ENCODE measurements at regions not wholly inside any gene's neighbourhood (a gene's known extent, or its start where the extent isn't known, plus 50 kb on each side); places are given as distances from the start of the nearest gene placed in this dataset.
"Not testable (repeated sequence)": the region's sequence is repeated elsewhere in the genome, so short reads cannot be mapped to it uniquely, and the experiment has no call there.

- POLR2A ChIA-PET = no interaction called here
- CTCF ChIA-PET = no interaction called here
- H3K4me3 ChIP-seq (ENCODE audit: low read depth, low read length) = no peak overlapping the region
- no peak for TF ChIP-seq CTCF (IDR thresholded peaks at IDR 0.05; ENCODE audit: insufficient read depth, low read length, missing control alignments)
- no peak for DNase-seq (ENCODE audit: low read depth, low spot score)
These were observed 394.7 kb downstream of the THBS2 start for GRCh38 chr6:168858926-168859325.

GRCh38 chr6:168856914-168857313 lies 396.7 kb downstream of the THBS2 start:
- H3K4me3 ChIP-seq (ENCODE audit: low read depth, low read length) = no peak overlapping the region
- CTCF ChIA-PET = no interaction called here
- POLR2A ChIA-PET = no interaction called here
- no peak for DNase-seq (ENCODE audit: low read depth, low spot score)
- no peak for TF ChIP-seq CTCF (IDR thresholded peaks at IDR 0.05; ENCODE audit: insufficient read depth, low read length, missing control alignments)

GRCh38 chr6:168852376-168852884 lies 401.2 kb downstream of the THBS2 start:
- POLR2A ChIA-PET = no interaction called here
- H3K4me3 ChIP-seq (ENCODE audit: low read depth, low read length) = peak overlapping the region; percentile 48
- CTCF ChIA-PET = interaction anchor here (1.1 kb wide), 1 partner anchor 29 kb away, joined by 3 read pairs; no protein-coding TSS in a partner anchor
- DNase-seq (ENCODE audit: low read depth, low spot score) = no peak
- TF ChIP-seq CTCF (IDR thresholded peaks at IDR 0.05; ENCODE audit: insufficient read depth, low read length, missing control alignments) = no peak

- ChIA-PET POLR2A (no interaction called here), CTCF (interaction anchor here (1.1 kb wide), 1 partner anchor 29 kb away, joined by 3 read pairs; no protein-coding TSS in a partner anchor)
- no peak for TF ChIP-seq CTCF (IDR thresholded peaks at IDR 0.05; ENCODE audit: insufficient read depth, low read length, missing control alignments)
- no peak for DNase-seq (ENCODE audit: low read depth, low spot score)
- peak overlapping the region; percentile 48 for H3K4me3 ChIP-seq (ENCODE audit: low read depth, low read length)
These were observed 401.9 kb downstream of the THBS2 start for GRCh38 chr6:168851460-168852375.

- H3K4me3 ChIP-seq (ENCODE audit: low read depth, low read length); CTCF ChIA-PET; DNase-seq (ENCODE audit: low read depth, low spot score); POLR2A ChIA-PET: not testable (repeated sequence)
These were observed 403.5 kb downstream of the THBS2 start for GRCh38 chr6:168850027-168850736.

- POLR2A ChIA-PET = no interaction called here
These were observed 404.2 kb downstream of the THBS2 start for GRCh38 chr6:168849459-168849858.

More at GRCh38 chr6:168849459-168849858, 404.2 kb downstream of the THBS2 start:
- no peak for DNase-seq (ENCODE audit: low read depth, low spot score)
- H3K4me3 ChIP-seq (ENCODE audit: low read depth, low read length) = no peak overlapping the region
- TF ChIP-seq CTCF (IDR thresholded peaks at IDR 0.05; ENCODE audit: insufficient read depth, low read length, missing control alignments) = no peak
- CTCF ChIA-PET = no interaction called here

Data from AG04449 (cell line).